ENCODE measurements at regions not wholly inside any gene's neighbourhood (a gene's known extent, or its start where the extent isn't known, plus 50 kb on each side); places are given as distances from the start of the nearest gene placed in this dataset.

DNA sequence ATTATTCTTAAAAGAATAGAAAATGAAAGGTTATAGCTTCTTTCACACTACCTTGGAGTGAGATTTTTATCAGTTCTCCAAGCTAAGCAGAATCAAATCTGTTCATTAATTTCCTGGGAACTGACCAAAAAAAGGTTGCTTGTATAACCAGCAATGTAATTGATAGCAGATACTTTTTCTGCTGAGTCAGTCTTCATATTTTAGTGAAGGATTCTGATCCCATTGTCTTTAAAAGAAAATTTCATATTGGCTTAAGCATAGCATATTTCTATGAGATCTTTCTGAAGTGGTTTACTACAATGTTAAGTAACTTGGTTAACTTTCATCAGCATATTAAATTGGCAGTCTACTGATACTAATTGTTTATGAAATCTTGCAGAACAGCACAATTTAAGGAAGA lies 338.0 kb downstream of the TMX3 start (continued):
- TF ChIP-seq, protein P1, sequence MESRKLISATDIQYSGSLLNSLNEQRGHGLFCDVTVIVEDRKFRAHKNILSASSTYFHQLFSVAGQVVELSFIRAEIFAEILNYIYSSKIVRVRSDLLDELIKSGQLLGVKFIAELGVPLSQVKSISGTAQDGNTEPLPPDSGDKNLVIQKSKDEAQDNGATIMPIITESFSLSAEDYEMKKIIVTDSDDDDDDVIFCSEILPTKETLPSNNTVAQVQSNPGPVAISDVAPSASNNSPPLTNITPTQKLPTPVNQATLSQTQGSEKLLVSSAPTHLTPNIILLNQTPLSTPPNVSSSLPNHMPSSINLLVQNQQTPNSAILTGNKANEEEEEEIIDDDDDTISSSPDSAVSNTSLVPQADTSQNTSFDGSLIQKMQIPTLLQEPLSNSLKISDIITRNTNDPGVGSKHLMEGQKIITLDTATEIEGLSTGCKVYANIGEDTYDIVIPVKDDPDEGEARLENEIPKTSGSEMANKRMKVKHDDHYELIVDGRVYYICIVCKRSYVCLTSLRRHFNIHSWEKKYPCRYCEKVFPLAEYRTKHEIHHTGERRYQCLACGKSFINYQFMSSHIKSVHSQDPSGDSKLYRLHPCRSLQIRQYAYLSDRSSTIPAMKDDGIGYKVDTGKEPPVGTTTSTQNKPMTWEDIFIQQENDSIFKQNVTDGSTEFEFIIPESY (IDR thresholded peaks at IDR 0.05), result no peak
- TF ChIP-seq FOXA1 (IDR thresholded peaks at IDR 0.05), result no peak
- TF ChIP-seq, protein P2, sequence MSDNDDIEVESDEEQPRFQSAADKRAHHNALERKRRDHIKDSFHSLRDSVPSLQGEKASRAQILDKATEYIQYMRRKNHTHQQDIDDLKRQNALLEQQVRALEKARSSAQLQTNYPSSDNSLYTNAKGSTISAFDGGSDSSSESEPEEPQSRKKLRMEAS (IDR thresholded peaks at IDR 0.05), result no peak

DNA sequence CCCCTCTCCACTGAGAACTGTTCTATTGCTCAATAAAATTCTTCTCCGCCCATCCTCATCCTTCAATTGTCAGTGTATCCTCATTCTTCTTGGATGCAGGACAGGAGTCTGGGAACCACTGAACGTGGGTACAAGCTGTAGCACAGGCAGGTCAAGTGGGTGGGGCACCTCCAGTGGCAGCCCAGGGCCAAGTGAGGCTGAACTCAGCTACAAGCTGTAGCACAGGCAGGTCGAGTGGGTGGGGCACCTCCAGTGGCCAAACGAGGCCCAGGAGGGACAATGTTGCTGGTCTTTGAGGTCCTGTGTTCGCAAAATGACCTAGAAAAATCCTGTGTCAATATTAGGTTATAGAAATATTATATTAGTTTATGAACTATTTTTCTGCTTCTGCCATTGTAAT lies 352.0 kb downstream of the TMX3 start:
- no peak overlapping the region for H3K27ac ChIP-seq (ENCODE audit: low read depth in 1 of 2, low read length in 2 of 2)
- DNase-seq (ENCODE audit: low spot score), result no peak
- no peaks in the 10 kb centered on the region for H3K36me3 ChIP-seq (ENCODE audit: control insufficient read depth in 4 of 4, insufficient read depth in 3 of 4, low read depth in 1 of 4, low read length in 3 of 4)
- H3K4me3 ChIP-seq (ENCODE audit: low read depth in 1 of 3, low read length in 3 of 3), result no peak overlapping the region
- peaks cover 0 to 2% (median 0%) of the 10 kb centered on the region in 4 donors for H3K27me3 ChIP-seq (ENCODE audit: control insufficient read depth in 4 of 4, insufficient read depth in 4 of 4, low read length in 3 of 4)
- 54% methylated on average over 5 of the region's 5 CpGs for WGBS
- TF ChIP-seq YY1 (IDR thresholded peaks at IDR 0.05) (no peak), SP1 (IDR thresholded peaks at IDR 0.05) (no peak), FOXA1 (IDR thresholded peaks at IDR 0.05) (no peak), RXRA (IDR thresholded peaks at IDR 0.05) (no peak), NR2F2 (IDR thresholded peaks at IDR 0.05) (no peak)
- TF ChIP-seq, protein P1 (IDR thresholded peaks at IDR 0.05), result no peak
- TF ChIP-seq, protein P3, sequence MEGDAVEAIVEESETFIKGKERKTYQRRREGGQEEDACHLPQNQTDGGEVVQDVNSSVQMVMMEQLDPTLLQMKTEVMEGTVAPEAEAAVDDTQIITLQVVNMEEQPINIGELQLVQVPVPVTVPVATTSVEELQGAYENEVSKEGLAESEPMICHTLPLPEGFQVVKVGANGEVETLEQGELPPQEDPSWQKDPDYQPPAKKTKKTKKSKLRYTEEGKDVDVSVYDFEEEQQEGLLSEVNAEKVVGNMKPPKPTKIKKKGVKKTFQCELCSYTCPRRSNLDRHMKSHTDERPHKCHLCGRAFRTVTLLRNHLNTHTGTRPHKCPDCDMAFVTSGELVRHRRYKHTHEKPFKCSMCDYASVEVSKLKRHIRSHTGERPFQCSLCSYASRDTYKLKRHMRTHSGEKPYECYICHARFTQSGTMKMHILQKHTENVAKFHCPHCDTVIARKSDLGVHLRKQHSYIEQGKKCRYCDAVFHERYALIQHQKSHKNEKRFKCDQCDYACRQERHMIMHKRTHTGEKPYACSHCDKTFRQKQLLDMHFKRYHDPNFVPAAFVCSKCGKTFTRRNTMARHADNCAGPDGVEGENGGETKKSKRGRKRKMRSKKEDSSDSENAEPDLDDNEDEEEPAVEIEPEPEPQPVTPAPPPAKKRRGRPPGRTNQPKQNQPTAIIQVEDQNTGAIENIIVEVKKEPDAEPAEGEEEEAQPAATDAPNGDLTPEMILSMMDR (IDR thresholded peaks at IDR 0.05; ENCODE audit: low read depth, low read length, missing input control), result no peak
- H3K9ac ChIP-seq (ENCODE audit: low read depth in 1 of 2, low read length in 2 of 2), result no peak overlapping the region
- H3K9me3 ChIP-seq (ENCODE audit: control insufficient read depth in 4 of 4, low read length in 3 of 4), result no peaks in the 10 kb centered on the region
- H3K4me1 ChIP-seq (ENCODE audit: control insufficient read depth in 4 of 4, insufficient read depth in 4 of 4, low read length in 3 of 4), result no peaks in the 10 kb centered on the region

DNA sequence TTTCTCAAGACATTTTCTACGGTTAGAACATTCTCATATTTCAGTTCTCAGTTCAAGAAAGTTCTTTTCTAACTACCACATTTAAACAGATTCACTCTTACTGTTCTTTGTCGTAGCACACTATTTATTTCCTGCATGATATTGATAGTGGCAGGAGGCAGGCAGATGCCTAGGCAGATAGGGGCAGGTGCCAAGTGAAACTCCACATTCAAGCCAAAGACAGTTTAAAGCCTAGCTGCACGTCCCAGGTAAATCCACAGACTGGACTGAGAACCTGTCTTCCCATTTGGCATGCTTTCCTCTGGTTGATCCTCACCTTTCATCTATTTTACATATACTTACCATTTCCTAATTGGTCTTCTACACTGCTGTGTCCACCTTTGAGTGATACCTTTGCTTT lies 359.3 kb downstream of the TMX3 start:
- Histone ChIP-seq H3K27ac (ENCODE audit: low read depth in 1 of 2, low read length in 2 of 2) (no peak overlapping the region), H3K4me1 (ENCODE audit: control insufficient read depth in 4 of 4, insufficient read depth in 4 of 4, low read length in 3 of 4) (no peaks in the 10 kb centered on the region), H3K9me3 (ENCODE audit: control insufficient read depth in 4 of 4, low read length in 3 of 4) (peaks cover 0 to 7% (median 2%) of the 10 kb centered on the region in 4 donors), H3K27me3 (ENCODE audit: control insufficient read depth in 4 of 4, insufficient read depth in 4 of 4, low read length in 3 of 4) (no peaks in the 10 kb centered on the region), H3K36me3 (ENCODE audit: control insufficient read depth in 4 of 4, insufficient read depth in 3 of 4, low read depth in 1 of 4, low read length in 3 of 4) (no peaks in the 10 kb centered on the region), H3K9ac (ENCODE audit: low read depth in 1 of 2, low read length in 2 of 2) (no peak overlapping the region), H3K4me3 (ENCODE audit: low read depth in 1 of 3, low read length in 3 of 3) (no peak overlapping the region)
- 39% methylated on average over 3 of the region's 3 CpGs for WGBS
- DNase-seq (ENCODE audit: low spot score), result no peak
- no peak for TF ChIP-seq SP1 (IDR thresholded peaks at IDR 0.05)
- TF ChIP-seq RAD21 (IDR thresholded peaks at IDR 0.05), result no peak
- no peak for TF ChIP-seq HNF4A (conservative IDR thresholded peaks at IDR 0.05)
- TF ChIP-seq, protein P4, sequence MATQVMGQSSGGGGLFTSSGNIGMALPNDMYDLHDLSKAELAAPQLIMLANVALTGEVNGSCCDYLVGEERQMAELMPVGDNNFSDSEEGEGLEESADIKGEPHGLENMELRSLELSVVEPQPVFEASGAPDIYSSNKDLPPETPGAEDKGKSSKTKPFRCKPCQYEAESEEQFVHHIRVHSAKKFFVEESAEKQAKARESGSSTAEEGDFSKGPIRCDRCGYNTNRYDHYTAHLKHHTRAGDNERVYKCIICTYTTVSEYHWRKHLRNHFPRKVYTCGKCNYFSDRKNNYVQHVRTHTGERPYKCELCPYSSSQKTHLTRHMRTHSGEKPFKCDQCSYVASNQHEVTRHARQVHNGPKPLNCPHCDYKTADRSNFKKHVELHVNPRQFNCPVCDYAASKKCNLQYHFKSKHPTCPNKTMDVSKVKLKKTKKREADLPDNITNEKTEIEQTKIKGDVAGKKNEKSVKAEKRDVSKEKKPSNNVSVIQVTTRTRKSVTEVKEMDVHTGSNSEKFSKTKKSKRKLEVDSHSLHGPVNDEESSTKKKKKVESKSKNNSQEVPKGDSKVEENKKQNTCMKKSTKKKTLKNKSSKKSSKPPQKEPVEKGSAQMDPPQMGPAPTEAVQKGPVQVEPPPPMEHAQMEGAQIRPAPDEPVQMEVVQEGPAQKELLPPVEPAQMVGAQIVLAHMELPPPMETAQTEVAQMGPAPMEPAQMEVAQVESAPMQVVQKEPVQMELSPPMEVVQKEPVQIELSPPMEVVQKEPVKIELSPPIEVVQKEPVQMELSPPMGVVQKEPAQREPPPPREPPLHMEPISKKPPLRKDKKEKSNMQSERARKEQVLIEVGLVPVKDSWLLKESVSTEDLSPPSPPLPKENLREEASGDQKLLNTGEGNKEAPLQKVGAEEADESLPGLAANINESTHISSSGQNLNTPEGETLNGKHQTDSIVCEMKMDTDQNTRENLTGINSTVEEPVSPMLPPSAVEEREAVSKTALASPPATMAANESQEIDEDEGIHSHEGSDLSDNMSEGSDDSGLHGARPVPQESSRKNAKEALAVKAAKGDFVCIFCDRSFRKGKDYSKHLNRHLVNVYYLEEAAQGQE (IDR thresholded peaks at IDR 0.05), result no peak
- TF ChIP-seq RXRA (IDR thresholded peaks at IDR 0.05), result no peak
- TF ChIP-seq, protein P5, sequence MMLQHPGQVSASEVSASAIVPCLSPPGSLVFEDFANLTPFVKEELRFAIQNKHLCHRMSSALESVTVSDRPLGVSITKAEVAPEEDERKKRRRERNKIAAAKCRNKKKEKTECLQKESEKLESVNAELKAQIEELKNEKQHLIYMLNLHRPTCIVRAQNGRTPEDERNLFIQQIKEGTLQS (IDR thresholded peaks at IDR 0.05), result no peak
- TF ChIP-seq, protein P2 (IDR thresholded peaks at IDR 0.05), result no peak
- no peak for TF ChIP-seq JUND (IDR thresholded peaks at IDR 0.05)
- TF ChIP-seq GABPA (IDR thresholded peaks at IDR 0.05 in 1 of 2, conservative IDR thresholded peaks at IDR 0.05 in 1 of 2), result no peak
- TF ChIP-seq, protein P3 (IDR thresholded peaks at IDR 0.05; ENCODE audit: low read depth, low read length, missing input control), result no peak
- TF ChIP-seq, protein P1 (IDR thresholded peaks at IDR 0.05), result no peak

Data from liver (tissue), 8 donors.